ENCODE measurements at regions not wholly inside any gene's neighbourhood (a gene's known extent, or its start where the extent isn't known, plus 50 kb on each side); places are given as distances from the start of the nearest gene placed in this dataset.

- no peak for DNase-seq (ENCODE audit: low read depth)
Measured at GRCh38 chr12:72082986-72083820, 144.6 kb downstream of the TPH2 start.

- no peak for DNase-seq (ENCODE audit: low read depth)
Measured at GRCh38 chr12:72084061-72084460, 145.4 kb downstream of the TPH2 start.

DNA sequence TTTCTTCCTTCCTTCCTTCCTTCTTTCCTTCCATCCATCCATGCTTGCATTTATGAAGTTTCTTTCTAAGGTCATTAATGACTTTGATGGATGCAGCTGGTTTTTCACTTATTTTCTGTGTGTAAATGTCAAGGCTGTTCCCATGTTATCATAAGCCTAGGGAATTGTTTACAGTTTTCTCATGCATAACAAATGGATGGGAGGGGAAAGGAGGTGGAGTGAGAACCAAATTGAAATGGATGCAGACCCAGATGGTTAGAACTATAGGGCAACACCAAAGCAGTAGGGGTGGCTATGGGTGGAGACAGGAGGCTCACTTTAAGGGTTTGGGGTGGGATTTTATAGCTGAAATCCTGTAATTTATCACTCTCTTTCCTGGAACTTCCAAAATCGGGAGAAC lies 146.2 kb downstream of the TPH2 start:
- DNase-seq (ENCODE audit: low read depth), result no peak

GRCh38 chr12:72089678-72090077 lies 151.0 kb downstream of the TPH2 start:
- no peak for DNase-seq (ENCODE audit: low read depth)

- DNase-seq (ENCODE audit: low read depth), result no peak
Measured at GRCh38 chr12:72093424-72093823, 154.8 kb downstream of the TPH2 start.

GRCh38 chr12:72093930-72094329 lies 155.3 kb downstream of the TPH2 start:
- no peak for DNase-seq (ENCODE audit: low read depth)

DNA sequence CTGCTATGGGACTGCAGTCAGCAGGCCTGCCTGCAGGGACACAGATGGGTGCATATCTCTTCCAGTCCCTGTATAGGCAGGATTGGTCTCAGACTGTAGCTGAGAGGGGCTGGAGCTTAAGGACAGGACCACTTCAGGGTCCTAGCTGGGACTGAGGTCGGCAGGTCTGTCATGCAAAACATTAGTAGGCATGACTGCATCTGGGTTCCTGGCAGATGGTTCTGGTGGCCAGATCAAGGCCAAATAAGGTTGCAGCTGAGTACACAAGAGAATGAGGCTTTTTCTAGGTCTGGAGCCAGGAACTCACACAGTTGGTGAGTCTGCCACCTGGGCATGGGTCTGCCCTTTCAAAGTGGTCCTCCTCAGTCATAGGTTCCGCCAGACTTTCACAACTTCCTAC lies 155.8 kb downstream of the TPH2 start:
- no peak for DNase-seq (ENCODE audit: low read depth)

DNA sequence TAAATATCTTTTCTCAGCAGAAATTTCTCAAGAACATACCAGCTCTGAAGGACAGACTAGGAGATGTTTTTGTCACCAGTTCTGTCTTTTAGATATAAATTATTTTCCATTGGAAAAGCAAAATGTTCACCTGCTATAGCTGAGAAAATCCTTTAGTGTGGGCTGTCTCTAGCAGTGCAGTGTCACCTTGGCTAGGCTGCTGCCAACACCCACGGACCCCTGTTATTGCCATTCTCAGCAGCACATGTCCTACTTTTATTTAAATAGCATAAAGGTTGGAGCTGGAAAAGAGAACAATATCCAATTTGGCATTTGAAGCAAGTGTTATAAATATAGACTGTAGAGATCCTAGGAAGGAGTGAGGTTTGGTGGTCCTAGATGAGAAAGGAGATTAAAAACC lies 156.4 kb downstream of the TPH2 start:
- DNase-seq (ENCODE audit: low read depth), result no peak

- peak; percentile 0 for DNase-seq (ENCODE audit: low read depth)
Measured at GRCh38 chr12:72098622-72099021, 160.0 kb downstream of the TPH2 start.

GRCh38 chr12:72100854-72101253 lies 162.2 kb downstream of the TPH2 start:
- no peak for DNase-seq (ENCODE audit: low read depth)

DNA sequence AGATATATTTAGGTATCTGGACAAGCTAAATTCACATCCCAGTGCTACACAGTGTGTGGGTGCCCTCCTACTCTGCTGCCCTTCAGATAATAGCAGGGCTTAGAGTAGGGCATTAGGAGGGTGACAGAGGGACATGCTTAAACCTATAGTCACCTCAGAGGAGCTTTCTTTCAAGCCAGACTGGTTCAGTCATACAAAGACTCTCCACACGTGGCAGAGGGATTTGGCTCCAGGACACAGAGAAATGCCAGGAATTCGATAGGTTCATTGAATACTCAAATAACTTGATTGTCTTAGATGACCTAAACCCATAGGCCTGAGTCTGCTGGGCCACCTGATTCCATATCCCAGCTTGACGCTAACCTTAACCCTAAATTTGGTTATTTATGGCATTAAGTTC lies 163.5 kb downstream of the TPH2 start:
- no peak for DNase-seq (ENCODE audit: low read depth)

GRCh38 chr12:72105849-72106248 lies 166.3 kb upstream of the TRHDE start:
- no peak for DNase-seq (ENCODE audit: low read depth)

GRCh38 chr12:72110937-72111650 lies 161.1 kb upstream of the TRHDE start:
- DNase-seq (ENCODE audit: low read depth), result no peak

DNA sequence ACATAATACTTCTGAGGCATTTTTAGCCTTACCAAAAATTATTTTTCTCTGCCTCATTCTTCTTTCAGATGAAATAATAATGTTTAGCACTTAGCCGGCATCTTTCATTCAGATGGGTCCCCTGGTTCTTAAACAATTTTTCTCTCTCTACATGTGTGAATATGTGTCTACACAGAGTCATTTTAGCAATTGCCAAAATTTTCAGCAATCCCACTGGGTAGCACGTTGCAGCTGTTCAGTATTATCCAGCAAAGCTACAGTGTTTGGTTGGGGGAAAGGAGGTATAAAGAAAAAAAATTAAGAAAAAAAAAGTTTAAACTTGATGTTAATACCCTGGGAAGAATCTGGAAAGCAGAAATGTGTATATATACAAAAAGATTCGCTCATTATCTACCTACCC lies 160.5 kb upstream of the TRHDE start:
- DNase-seq (ENCODE audit: low read depth), result no peak

DNA sequence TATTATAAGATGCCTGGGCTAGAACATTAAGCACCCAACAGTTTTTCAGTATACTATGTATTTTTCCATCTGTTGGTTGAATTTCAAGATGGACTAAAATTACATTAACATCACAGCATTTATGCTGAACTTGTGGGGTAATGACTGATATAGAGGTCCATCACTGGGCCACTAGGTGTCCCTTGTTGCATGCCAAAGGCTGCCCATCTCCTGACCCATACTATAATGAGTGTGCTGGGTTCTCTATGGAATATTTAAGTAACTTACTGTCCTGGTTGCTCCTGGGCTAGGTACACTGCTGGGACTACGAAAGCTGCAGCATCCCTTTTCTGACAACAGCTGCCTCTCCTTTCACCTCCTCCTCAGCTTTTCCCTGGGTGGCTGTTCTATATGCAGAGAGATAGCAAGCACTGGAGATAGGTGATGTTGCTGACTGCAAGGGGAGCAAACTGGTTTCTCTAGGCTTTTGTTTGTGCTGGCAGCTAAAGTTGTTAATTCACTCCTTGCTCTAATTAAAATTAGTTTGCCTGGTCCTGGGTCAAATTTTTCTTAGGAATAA lies 138.6 kb upstream of the TRHDE start:
- DNase-seq (ENCODE audit: low read depth), result no peak

- no peak for DNase-seq (ENCODE audit: low read depth)
Measured at GRCh38 chr12:72134246-72135020, 137.7 kb upstream of the TRHDE start.

GRCh38 chr12:72135021-72135301 lies 137.2 kb upstream of the TRHDE start:
- DNase-seq (ENCODE audit: low read depth), result no peak

GRCh38 chr12:72136792-72137191 lies 135.4 kb upstream of the TRHDE start:
- DNase-seq (ENCODE audit: low read depth), result no peak

DNA sequence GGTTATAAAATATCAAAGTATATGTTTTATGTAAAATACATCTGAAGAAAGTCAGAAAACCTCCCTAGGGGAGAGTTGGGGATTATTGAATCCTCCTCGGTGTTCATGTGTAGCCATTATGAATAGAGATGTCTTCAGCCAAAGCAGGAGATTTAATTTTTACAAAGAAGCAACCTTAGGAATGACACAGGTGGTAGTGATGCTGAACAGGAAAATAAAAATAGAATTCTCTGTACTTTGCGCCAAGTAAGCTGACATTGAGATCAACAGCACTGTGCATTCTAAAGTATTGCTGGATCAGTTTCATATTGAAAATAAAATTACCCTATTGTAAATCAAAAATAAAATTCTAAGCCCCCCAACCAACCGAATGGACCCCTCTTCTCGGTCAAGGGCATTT lies 132.8 kb upstream of the TRHDE start:
- DNase-seq (ENCODE audit: low read depth), result no peak

GRCh38 chr12:72141381-72141780 lies 130.8 kb upstream of the TRHDE start:
- no peak for DNase-seq (ENCODE audit: low read depth)

DNA sequence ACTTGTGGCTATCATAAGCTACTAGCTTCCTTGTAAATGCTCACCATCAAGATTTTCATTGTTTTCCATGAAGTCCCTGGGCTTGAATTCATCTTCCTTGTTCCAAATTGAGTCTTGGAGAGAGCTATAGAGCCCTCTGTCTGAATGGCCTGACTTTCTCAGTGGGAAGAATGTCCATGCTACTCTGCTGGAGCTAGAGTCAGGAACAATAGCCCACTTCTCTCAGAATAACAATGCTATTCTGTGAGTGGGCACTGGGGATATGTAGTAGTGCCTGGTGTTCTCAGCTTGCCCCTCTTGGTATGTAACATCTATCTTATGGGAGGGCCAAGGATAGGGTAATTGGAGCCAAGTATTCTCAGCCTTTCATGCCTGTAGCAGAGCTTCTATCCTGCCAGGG lies 127.6 kb upstream of the TRHDE start:
- DNase-seq (ENCODE audit: low read depth), result no peak

- DNase-seq (ENCODE audit: low read depth), result no peak
Measured at GRCh38 chr12:72146495-72146894, 125.7 kb upstream of the TRHDE start.

GRCh38 chr12:72148709-72149108 lies 123.5 kb upstream of the TRHDE start:
- no peak for DNase-seq (ENCODE audit: low read depth)

All from amniotic epithelial cell (primary cell).